ENCODE measurements at regions not wholly inside any gene's neighbourhood (a gene's known extent, or its start where the extent isn't known, plus 50 kb on each side); places are given as distances from the start of the nearest gene placed in this dataset.

DNA sequence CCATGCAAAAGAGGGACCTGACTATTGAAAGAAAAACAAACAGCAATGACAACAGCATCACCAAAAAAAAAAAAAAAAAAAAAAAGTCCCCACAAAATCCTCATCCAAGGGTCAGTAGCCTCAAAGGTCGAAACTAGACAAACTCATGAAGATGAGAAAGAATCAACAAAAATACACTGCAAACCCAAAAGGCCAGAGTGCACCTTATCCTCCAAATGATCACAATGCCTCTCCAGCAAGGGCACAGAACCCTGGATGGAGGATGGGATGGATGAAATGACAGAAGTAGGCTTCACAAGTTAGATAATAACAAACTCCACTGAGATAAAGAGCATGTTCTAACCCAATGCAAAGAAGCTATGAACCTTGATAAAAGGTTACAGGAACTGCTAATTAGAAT lies 250.4 kb upstream of the GRAMD2B start:
- DNase-seq (ENCODE audit: low read depth, low spot score): no peak
- no peak overlapping the region for H3K4me3 ChIP-seq (ENCODE audit: low read depth, low read length)
- TF ChIP-seq, protein P1, sequence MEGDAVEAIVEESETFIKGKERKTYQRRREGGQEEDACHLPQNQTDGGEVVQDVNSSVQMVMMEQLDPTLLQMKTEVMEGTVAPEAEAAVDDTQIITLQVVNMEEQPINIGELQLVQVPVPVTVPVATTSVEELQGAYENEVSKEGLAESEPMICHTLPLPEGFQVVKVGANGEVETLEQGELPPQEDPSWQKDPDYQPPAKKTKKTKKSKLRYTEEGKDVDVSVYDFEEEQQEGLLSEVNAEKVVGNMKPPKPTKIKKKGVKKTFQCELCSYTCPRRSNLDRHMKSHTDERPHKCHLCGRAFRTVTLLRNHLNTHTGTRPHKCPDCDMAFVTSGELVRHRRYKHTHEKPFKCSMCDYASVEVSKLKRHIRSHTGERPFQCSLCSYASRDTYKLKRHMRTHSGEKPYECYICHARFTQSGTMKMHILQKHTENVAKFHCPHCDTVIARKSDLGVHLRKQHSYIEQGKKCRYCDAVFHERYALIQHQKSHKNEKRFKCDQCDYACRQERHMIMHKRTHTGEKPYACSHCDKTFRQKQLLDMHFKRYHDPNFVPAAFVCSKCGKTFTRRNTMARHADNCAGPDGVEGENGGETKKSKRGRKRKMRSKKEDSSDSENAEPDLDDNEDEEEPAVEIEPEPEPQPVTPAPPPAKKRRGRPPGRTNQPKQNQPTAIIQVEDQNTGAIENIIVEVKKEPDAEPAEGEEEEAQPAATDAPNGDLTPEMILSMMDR (IDR thresholded peaks at IDR 0.05; ENCODE audit: insufficient read depth, low read length, missing control alignments): no peak
- POLR2A ChIA-PET: no interaction called here
- CTCF ChIA-PET: no interaction called here

- H3K4me3 ChIP-seq (ENCODE audit: low read depth, low read length): no peak overlapping the region
- TF ChIP-seq, protein P1 (IDR thresholded peaks at IDR 0.05; ENCODE audit: insufficient read depth, low read length, missing control alignments): no peak
- DNase-seq (ENCODE audit: low read depth, low spot score): peak; percentile 2
- POLR2A ChIA-PET: no interaction called here
- CTCF ChIA-PET: no interaction called here
These were observed 244.7 kb upstream of the GRAMD2B start for GRCh38 chr5:126178521-126178920.

DNA sequence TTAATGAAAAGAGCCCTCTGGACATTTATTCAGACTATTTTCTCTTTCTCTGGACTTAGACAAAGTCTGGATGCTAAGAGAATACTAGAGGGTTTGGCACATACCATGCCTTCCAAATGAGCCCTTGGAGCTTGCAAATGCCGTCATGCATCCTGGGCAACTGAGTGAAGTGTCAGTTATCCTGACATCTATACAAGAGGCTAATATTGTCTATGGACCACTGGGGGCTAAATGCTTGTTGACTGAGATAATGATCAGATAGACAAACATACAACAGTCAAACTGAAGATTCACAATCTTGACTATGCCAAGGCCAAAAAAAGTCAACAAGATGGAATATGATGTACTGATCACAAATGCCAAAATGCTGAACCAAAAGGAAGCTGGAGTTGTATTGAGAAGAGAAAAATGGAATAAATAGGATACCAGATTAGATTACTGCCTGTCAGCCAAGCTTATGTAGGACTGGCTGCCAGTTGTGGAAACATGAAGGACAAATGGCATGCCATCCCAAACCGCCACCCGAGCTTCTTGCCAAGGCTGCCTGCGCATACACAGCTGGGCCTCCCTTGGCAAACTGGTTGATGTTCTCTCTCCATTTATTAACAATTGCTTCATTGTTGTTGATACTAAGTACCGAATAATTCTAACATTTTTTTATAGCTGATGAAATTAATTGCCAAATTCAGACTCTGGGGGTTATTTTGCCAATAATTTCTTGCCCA lies 240.1 kb upstream of the GRAMD2B start:
- CTCF ChIA-PET: no interaction called here
- TF ChIP-seq, protein P1 (IDR thresholded peaks at IDR 0.05; ENCODE audit: insufficient read depth, low read length, missing control alignments): no peak
- H3K4me3 ChIP-seq (ENCODE audit: low read depth, low read length): no peak overlapping the region
- DNase-seq (ENCODE audit: low read depth, low spot score): no peak
- POLR2A ChIA-PET: no interaction called here

- no peak for DNase-seq (ENCODE audit: low read depth, low spot score)
- POLR2A ChIA-PET: no interaction called here
- TF ChIP-seq, protein P1 (IDR thresholded peaks at IDR 0.05; ENCODE audit: insufficient read depth, low read length, missing control alignments): no peak
- no peak overlapping the region for H3K4me3 ChIP-seq (ENCODE audit: low read depth, low read length)
- CTCF ChIA-PET: no interaction called here
These were observed 238.7 kb upstream of the GRAMD2B start for GRCh38 chr5:126184474-126184873.

GRCh38 chr5:126186210-126186609 lies 237.0 kb upstream of the GRAMD2B start:
- CTCF ChIA-PET: no interaction called here
- DNase-seq (ENCODE audit: low read depth, low spot score): no peak
- no peak overlapping the region for H3K4me3 ChIP-seq (ENCODE audit: low read depth, low read length)
- POLR2A ChIA-PET: no interaction called here
- TF ChIP-seq, protein P1 (IDR thresholded peaks at IDR 0.05; ENCODE audit: insufficient read depth, low read length, missing control alignments): no peak

GRCh38 chr5:126188804-126189203 lies 234.4 kb upstream of the GRAMD2B start:
- DNase-seq (ENCODE audit: low read depth, low spot score): no peak
- H3K4me3 ChIP-seq (ENCODE audit: low read depth, low read length): no peak overlapping the region
- POLR2A ChIA-PET: no interaction called here
- CTCF ChIA-PET: no interaction called here
- TF ChIP-seq, protein P1 (IDR thresholded peaks at IDR 0.05; ENCODE audit: insufficient read depth, low read length, missing control alignments): no peak
